Inflammatory macrophage treated with lipopolysaccharide for 1 hour (primary cell): ENCODE measurements at regions not wholly inside any gene's neighbourhood (a gene's known extent, or its start where the extent isn't known, plus 50 kb on each side); places are given as distances from the start of the nearest gene placed in this dataset.

ENCODE experiments used
- DNase-seq, 2 donors: peaks; one replicate each; pipeline ENCODE4 v3.0.0-alpha.2; 2020 to 2022

DNA sequence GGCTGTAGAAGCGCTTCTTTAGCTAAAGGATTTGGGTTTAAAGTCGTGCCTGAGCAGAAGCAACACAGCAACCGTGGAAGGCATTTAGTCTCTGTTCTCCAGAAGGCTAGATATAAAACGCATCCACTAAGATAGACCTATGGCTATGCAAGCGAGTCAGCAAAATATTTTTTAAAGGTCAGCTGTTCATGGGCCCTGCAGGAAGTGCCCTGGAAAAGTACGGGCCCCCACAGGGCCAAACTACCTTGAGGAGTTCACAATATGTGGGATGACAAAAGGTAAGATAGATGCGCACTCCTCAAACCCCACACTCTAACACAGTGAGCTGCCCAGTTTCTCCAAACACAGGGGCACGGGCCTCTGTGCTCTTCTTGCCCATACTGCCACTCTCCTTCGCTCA lies 261.6 kb downstream of the VPS13C start:
- no peak for DNase-seq

DNA sequence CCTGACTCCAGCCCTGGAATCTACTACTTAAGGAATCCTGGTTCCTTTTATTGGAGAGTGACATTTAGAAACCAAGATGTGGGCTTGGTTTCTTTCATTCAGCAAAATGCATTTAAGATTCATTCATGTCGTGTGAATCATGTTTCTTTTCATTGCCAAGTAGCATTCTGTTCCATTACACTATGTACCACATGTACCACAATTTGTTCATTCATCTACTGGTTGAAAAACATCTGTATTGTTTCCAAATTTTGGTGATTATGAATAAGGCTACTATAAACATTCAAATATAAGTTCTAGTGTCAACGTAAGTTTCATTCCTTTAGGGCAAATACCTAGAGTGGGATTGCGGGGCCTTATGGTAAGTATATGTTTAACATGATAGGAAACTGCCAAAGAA lies 264.2 kb downstream of the VPS13C start:
- no peak for DNase-seq

DNA sequence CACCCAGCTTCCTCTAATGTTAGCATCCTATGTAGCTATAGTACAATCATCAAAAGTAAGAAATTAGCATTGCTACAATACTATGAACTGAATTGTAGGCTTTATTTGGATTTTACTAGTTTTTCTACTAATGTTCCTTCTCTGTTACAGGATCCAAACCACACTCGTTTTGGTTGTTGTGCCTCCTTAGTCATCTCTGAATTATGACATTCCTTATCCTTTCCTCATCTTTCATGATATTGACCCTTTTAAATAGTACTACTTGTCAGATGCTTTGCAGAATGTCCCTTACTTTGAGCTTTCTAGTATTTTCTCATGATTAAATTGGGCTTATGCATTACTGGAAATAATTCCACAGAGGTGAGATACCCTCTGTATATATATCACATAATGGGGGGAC lies 265.4 kb downstream of the VPS13C start:
- DNase-seq: no peak

DNA sequence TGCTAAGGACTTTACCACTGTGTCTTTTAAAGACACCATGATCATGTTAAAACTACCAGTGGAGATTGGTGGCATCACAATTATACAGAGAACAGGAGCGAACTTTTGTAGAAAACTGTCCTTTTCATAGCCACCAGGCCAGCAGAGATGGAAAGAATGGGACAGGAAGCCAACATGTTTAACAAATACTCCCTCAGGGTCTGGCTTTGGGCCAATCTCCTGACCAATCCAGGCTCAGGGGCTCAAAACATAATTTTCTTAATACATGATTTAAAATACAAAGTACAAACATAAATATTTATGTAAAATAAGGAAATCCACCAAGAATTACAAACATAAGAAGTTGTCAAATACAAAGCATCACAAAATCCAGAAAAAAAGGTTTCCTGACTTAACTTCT lies 266.0 kb downstream of the VPS13C start:
- no peak for DNase-seq

DNA sequence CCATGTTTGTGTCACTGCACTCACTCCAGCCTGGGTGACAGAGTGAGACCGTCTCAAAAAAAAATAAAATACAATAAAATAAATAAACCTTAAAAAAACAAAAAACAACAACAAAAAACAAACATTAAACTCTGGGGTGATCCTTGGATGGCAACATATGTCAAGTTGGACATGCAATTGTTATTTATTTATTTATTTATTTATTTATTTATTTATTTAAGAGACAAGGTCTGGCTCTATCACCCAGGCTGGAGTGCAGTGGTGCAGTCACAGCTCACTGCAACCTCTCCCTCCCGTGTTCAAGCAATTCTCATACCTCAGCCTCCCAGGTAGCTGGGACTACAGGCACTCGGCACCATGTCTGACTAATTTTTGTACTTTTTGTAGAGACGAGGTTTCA lies 275.5 kb downstream of the VPS13C start:
- DNase-seq: no peak

DNA sequence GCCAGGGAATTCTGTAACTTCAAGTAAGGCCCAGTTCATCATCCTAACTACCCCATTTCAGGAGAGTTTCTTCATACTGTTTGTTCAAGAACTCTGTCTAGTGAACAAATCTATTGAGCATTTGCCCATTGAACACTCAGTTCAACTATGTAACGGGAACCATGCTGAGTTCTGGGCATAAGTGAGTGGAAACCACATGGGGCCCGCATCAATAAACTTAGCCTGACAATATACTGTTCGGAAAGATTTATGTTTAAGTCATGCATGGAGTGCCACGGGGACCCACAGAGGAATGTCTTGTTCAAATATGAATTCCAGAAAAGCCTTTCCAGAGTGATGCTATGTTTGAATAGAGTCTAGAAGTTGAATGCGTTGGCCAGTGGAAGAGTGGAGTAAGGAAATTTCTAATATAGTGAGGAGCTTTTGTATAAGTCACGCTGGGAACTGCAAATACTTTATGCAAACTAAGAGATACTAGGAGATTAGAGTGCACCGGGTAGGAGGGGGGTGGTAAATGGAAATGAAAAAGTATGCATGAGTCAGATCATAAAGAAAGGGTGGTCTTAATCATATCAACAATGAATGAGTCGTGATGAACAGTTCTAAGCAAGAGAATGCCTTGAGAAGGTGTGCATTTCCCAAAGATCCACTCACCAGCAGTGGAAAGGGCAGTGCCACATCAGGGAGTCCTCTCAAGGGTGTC lies 279.8 kb downstream of the VPS13C start:
- DNase-seq: no peak

DNA sequence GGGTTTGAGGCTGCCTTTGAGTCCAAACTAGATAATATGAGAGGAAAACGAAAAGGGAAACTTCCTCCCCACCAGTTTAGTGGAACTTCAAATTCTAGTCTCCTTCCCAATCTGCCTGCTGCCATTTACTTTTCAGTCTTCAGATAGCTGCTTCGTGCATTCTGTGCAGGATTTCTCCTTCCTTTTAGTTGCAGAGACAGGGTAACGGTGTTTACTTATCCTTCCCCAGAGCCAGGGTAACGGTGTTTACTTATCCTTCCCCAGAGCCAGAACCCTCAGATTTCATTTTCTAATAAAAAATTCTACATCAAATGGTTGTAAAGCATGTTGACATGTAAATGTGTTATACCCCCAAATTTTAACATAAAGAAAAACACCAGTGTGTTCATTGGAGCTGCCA lies 282.6 kb downstream of the VPS13C start:
- DNase-seq: no peak

DNA sequence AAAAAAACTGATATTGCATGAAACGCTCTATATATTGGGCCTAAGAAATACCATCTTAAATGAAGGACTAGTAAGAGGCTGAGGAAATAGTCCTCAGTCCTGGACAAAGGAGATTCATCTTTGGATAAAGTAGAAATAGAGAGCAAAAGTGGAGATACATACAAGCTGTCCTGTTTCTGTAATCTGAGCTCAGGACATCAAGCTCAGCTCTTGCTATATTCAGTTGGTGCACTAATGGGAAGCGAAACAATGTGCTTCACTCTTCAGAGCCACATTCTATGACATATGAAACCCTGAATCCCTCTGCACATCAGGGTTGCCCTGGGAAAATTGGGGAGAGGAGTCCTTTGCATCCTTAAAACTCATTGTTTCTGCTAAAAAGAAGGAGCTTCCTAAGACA lies 290.7 kb downstream of the VPS13C start:
- DNase-seq: no peak

DNA sequence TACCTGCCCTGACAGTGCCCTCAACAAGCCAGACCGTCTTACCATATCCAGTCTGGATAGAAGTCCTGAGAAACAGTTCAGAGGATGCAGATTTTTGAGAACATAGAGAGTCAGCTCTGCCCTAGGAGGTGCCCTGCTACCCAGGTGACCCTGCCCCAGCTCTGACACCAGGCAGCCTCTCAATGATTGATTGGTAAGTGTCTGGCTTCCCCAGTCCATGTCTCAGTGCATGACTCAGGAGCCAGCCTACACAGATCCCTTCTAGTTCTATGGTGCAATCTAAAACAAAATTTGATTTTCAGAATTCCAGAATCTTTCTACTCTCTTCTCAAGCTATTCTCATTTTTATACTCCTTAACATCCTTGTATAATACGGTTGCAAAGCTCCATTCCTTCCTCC lies 292.1 kb downstream of the VPS13C start:
- no peak for DNase-seq

DNA sequence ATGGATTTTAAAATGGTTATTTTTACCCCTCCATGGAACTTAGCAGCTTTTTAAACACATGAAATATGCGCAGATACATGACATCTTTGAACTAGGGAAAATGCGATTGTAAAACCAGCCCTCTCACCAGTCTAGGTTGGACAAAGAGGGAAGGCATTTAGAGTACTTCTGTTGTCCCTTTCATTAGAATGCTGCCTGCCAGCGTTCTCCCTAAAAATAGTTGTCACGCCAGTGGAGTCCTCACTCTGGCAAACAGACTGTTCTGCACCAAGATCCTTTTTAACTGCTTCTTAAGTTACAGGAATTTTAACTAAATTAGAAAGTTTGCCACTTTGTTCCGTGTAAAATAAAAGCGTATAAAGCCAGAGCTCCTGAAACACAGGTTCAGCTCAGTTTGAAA lies 295.3 kb downstream of the VPS13C start:
- no peak for DNase-seq

DNA sequence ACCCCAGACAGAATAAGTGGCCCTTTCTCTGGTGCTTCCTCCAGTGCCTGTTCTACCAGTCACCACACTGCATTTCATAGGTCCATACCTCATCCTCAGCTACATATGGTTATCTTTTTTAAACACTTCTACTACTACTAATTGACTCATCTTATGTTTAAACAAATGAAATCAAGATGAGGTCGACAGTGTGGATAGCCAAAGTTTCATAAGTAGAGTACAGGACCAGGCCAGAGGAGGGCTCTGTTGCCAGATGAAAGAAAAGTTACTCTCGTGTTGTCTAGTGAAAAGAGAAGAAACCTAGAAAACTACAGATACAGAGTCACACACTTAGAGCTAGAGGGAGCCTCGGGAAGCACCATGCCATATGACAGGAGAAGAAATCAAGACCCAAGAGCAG lies 296.1 kb downstream of the VPS13C start:
- DNase-seq: no peak

DNA sequence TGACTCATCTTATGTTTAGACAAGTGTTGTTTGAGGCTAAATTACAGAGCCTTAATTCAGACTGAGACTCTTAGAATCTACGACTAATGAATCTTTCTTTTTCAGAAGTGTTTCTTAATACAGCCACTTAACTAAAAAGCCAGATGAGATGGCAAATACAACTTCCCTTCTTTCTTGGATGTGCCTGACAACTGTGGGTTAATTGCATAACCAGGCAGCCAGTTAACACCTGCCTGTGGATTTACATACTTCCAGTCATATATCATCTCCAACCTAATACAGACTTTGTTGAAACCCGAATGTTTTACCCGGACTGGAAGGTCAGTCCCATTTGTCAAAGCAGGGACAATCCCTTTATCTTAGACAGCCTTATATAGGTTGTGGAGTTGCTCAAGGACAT lies 297.6 kb downstream of the VPS13C start:
- no peak for DNase-seq

DNA sequence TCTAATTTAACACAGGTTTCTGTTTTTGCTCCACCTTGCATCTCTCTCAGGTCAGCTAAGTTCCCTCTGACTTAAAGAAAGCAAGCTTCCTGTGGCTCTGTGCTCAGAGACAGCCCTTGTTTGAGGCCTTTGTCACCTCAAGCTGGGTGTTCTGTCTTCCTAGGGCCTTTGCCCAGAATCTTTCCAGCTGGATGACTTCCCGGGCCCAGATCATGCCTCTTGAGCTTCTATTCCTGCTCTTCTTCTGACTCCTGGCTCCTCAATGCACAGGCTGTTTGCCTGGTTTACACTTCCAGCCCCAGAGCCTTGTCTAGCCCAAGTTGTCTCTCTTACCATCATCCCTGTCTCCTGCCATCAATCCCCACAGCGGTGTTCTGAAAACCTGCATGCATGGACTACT lies 300.6 kb downstream of the VPS13C start:
- no peak for DNase-seq

DNA sequence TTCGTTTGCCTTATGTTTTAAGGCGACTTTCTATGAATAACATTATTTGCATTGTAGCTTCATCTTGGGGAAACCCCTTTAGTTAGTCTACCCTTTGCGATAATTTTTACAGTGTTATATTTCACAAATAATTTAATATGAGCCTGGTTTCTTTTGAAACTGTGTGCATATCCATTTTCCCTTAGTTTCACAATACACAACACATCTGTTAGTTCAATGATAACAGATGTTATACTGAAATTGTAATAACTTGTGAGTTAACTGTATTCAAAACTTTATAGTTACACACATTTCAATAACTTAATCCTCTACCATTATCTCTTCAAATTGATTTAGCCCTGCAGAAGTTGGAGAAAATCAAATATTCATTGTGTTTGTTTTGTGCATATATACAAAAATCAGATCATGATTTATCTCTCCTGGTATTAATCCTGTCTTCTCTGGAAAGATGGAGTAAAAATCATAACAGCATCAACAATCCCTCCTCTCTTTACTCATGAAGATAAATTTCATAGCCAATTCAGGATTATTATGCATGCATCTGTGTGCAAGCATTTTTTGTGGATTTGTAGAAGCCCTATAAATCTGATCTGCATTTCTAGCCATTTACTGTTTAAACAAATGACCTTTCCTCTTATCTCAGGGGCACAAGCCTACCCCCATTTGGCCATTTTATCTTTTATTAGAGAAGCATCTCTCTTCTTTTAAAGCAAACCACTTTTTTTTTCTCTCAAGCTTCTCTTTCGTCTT lies 304.0 kb downstream of the VPS13C start:
- no peak for DNase-seq

DNA sequence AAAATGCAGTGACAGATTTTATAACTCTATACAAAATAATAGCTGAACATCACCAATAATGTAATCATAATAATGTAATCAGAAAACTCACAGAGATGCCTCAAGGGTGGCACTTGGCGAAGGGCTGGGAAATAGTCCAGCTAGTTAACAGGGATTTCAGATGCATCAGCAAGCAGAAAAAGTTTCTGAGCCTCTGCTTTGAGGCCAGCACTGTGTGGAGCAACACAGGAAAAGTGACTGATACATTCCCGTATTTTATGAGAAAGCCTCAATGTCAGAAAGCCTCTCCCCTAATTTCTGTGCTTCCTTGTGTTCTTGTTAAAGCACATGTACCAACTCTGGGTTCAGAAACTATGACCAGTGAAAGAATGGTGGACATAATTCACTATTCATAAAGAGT lies 304.8 kb downstream of the VPS13C start:
- DNase-seq: no peak

DNA sequence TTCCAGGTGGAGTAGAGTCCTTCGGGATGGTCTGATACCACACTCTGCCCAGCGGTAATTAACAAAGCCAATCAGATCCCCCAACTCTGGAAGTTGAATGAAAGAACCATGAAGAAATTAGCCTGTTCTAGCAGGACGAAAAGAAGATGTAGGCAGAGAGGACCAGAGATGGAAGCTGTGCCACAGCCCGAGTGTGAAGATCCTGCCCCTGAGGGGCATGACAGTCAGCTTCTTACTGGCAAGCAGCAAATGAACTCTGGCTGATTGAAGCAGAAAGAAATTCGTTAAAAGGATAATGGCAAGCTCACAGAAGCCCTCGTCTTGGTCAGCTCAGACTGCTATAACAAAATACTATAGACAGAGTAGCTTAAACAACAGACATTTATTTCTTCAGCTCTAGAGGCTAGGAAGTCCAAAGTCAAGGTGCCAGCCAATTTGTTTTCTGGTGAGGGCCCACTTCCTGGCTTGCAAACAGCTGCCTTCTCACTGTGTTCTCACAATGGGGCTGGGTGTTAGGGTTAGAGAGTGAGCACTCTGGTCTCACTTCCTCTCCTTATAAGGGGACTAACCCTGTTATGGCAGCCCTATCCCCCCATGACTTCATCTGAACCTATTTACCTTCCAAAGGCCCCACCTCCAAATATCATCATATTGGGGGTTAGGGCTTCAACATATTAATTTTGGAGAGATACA lies 307.1 kb downstream of the VPS13C start:
- no peak for DNase-seq

DNA sequence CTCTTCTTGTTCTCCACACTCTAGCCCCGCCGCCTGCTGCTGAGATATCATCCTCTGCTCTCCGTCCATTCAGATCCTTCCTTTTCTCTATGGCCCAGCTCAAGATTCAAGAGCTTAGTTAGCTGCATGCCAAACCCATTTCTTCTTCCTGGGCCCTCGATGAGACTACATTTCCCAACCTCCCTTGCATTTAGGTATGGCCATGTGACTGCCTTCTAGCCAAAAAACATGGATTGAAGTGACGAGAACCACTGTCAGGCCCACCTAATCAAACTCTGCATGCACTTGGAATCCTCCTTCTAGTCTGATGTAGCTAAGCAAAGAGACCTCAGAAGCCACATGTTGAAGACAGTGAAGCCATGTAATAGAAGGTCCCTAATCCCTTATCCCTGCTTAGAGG lies 308.2 kb downstream of the VPS13C start:
- no peak for DNase-seq

DNA sequence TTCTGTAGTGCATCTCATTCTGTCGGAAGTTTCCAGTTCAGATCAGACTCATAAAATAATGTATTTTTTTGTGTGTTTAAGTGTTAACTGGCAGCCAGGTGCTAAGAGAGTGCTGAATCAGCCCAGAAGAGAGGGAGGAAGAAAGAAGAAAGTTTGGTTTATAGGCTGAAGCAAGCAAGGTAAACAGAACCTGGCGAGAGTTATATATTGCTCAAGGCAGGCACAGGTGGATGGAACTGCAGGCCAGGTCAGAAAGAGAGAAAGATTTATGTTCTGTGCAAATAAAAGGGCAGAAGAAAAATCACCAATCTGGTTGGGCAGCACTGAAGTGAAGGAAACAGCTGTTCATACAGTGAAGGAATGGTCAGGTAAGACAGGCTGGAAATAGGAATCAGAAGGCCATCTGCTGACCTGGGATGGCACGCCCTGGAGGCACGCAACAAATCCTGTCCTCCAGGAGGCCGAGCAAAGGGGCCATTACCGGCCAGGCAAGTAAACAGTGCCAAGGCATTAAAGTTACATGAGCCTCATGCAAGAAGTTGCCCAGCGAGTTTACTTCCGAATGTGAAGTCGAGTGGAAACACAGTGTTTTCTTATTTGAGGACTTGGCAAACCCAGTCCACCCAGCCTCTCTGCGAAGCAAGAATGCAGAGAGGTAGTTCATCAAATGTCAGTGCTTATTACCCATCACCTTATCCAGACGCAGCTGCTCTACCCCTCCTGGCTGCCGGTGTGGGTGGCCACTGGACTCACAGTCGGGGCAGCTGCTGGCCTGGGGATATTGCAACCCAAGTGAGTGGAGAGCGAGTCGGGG lies 309.8 kb downstream of the VPS13C start:
- no peak for DNase-seq

DNA sequence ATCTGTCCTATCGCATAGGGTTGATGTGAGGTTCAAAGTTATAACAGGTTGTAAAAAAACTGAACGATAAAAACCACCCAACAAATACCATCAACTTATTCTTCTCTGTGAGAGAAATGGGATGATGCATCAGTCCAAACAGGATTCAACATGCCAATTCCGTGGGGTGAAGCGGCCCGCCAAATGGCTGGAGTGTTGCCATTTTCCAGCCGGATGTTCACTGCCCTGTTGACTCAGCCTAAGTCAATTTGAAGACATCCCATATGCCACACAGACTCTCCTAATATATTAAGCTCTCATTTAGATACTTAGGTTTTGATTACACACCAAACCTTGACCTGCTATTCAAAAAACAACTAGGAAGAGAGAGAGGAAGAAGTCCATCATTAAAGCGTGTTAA lies 311.1 kb downstream of the VPS13C start:
- no peak for DNase-seq

DNA sequence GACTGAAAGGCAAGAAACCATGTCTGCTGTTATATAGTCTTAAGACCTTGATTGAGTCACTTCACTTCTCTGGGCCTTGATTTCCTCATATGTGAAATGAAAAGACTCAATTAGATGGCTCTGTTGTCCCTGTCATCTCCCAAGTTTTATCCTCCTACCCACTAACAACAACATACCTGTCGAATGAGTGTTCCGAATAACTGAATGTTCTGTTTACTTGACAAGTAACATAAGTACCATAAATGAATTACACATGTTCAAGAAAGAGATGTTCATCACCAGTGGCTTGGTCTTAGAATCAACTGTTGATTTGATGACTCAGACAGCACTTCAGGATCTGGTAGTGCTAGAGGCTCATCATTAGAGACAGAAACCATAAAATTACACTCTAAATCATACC lies 311.7 kb downstream of the VPS13C start:
- no peak for DNase-seq

DNA sequence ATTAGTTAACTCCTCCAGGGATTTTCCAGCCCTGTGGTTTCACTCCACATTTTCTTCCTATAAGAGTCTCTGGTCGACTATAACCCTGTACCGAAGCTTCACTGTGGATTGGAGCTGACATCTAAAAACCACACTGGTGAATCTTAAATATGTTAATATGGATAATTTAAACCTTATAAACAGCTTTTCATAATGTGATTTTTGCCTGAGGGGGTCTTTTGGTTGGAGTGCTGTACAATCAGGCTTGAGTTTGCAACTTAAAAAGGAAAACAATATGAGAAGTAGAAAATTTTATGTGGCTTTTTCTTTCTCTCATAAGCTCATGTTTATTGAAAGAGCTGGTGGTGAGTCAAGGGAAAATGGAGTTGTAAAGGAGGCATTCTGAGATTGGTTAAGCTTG lies 313.7 kb downstream of the VPS13C start:
- DNase-seq: no peak

DNA sequence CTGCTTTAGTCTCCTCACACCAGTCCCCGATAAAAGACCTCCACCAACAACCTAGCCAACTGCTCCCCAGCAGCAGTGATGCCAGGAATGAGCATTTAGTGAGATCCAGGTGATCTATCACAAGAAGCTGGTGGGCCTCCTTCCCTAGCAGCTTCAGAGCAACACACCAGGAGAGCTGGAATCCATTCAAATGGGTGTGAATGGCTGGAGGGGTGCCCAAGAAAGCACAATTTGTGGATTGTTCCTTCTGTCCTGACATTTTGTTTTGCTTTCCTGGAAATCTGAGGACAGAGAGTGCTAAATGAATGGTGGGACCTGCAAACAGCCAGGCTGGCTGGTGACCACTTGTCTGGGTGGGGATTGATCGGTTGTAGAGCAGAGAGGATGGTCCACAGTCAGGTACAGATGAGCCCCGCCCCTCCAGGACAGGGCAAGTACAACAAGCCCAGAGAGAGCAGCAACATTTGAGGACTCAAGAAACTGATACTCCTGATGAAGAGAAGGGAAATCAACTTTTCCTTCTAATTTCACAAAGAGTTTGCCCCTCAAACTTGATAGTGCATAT lies 316.8 kb downstream of the VPS13C start:
- DNase-seq: no peak

DNA sequence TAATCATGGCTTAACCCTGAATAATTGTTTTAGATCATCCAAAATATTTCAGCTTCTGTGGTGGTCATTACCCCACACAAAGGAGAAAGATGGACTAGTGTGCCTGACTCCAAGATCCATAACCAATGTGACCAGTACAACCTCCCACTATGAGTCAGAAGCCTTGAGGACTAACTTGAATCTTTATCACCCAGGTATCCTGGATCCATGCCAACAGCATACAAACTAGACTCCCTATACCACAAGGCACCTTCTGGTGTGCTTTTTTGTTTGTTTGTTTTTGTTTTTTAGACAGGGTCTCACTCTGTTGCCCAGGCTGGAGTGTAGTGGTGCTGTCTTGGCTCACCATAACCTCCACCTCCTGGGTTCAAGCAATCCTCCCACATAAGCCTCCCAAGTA lies 317.7 kb downstream of the VPS13C start:
- no peak for DNase-seq
